ENCODE measurements at regions not wholly inside any gene's neighbourhood (a gene's known extent, or its start where the extent isn't known, plus 50 kb on each side); places are given as distances from the start of the nearest gene placed in this dataset.

DNA sequence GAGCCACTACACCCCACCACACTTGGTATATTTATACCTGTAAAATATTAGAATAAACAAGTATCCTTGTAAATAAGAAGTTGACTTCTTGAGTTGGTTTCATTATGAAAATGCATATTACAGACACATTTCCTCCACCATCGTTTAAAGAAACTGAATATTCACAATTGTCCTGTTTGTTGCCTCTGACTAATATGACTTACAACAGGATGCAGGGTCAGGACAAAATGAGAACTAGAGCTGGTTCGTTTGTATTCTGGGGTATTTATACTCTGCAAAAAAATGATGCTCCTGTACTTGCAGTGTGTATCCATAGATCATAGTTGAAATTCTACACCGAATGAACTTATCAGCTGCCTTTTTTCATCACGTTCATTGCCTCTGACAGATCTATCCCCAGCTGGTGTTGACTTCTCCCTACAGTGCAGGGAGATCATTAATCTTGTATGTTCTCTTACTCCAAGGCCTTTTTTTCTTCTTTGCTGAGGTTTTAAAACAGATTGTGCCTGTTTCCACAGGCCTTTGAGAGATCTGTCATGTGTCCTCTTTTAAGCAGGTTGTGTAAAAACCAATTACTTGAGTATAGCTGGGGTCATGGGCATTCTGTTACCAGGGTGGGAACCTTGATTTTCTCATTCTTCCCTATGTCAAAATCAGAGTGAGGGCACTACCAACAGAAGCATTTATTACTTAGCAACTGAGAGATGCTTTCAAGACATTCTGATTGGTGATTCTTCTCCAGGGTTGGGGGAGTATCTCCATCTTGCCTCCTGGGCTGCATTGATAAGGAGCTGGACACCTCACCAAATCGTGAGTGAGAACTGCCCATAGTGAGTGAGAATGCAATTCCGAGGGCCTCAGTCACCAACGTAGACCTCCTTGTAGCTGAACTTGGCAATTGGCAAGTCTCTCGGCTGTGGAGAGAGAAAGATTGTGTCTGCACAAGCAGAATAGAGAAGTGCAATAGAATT, 78.8 kb upstream of the CD83 start:
- Mint-ChIP-seq H3K27ac (ENCODE audit: unreplicated experiment) (no peak overlapping the region), H3K9me3 (ENCODE audit: unreplicated experiment) (peaks cover 4% of the 10 kb centered on the region)
- DNase-seq (ENCODE audit: extremely low spot score, unreplicated experiment) = no peak

DNA sequence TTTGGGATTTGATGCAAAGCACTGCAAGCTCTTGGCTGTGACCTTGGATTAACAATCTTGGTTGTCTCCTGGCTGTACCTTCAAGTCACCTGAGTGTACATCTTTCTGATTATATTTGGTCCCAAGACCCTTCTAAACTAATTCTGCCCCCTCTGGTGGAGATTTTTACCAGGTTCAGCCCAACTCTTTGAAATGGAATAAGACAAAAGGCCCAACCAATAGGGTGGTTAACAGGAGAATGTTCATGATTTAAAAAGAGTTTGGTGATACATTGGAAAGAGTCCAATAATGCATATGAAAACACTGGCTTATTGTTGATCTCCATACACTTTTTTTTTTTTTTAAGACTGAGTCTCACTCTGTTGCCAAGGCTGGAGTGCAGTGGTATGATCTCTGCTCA, 77.5 kb upstream of the CD83 start:
- peaks cover 4% of the 10 kb centered on the region for H3K9me3 Mint-ChIP-seq (ENCODE audit: unreplicated experiment)
- no peak overlapping the region for H3K27ac Mint-ChIP-seq (ENCODE audit: unreplicated experiment)
- H3K4me3 Mint-ChIP-seq (ENCODE audit: unreplicated experiment) = no peak overlapping the region
- peaks cover 34% of the 10 kb centered on the region for H3K4me1 Mint-ChIP-seq (ENCODE audit: unreplicated experiment)
- H3K36me3 Mint-ChIP-seq (ENCODE audit: unreplicated experiment) = no peaks in the 10 kb centered on the region
- no peaks in the 10 kb centered on the region for H3K27me3 Mint-ChIP-seq (ENCODE audit: unreplicated experiment)
- no peak for DNase-seq (ENCODE audit: extremely low spot score, unreplicated experiment)
- TF ChIP-seq, protein P1, sequence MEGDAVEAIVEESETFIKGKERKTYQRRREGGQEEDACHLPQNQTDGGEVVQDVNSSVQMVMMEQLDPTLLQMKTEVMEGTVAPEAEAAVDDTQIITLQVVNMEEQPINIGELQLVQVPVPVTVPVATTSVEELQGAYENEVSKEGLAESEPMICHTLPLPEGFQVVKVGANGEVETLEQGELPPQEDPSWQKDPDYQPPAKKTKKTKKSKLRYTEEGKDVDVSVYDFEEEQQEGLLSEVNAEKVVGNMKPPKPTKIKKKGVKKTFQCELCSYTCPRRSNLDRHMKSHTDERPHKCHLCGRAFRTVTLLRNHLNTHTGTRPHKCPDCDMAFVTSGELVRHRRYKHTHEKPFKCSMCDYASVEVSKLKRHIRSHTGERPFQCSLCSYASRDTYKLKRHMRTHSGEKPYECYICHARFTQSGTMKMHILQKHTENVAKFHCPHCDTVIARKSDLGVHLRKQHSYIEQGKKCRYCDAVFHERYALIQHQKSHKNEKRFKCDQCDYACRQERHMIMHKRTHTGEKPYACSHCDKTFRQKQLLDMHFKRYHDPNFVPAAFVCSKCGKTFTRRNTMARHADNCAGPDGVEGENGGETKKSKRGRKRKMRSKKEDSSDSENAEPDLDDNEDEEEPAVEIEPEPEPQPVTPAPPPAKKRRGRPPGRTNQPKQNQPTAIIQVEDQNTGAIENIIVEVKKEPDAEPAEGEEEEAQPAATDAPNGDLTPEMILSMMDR (IDR thresholded peaks at IDR 0.05) = no peak

More for the DNA sequence above, 78.8 kb upstream of the CD83 start:
- Mint-ChIP-seq H3K4me3 (ENCODE audit: unreplicated experiment) (no peak overlapping the region), H3K27me3 (ENCODE audit: unreplicated experiment) (no peaks in the 10 kb centered on the region), H3K4me1 (ENCODE audit: unreplicated experiment) (peaks cover 38% of the 10 kb centered on the region), H3K36me3 (ENCODE audit: unreplicated experiment) (no peaks in the 10 kb centered on the region)
- TF ChIP-seq, protein P1 (IDR thresholded peaks at IDR 0.05) = no peak

DNA sequence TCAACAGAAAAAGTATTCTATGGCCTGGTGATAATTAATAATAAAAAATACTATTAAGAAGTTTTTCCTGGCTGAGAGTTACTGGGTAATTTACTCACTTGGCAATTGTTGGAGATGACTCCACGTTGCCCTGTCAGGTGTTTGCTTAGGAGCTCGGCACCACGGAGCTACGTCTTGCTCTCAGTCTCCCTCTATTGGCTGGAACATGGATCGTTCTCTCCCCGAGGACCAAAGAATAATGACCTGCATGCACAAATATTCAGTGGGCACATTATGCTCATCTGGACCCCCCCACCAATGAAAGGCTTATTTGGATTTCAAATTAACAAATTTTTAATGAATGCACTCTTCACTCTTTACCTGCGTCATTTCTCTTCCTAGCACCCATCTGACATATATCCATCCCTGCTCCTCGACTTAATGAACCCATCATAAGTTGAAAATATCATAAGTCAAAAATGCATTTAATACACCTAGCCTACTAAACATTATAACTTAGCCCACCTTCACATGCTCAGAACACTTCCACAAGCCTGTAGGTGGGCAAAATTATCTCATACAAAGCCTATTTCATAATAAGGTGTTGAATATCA, 71.0 kb upstream of the CD83 start:
- no peak for DNase-seq (ENCODE audit: extremely low spot score, unreplicated experiment)
- H3K27ac Mint-ChIP-seq (ENCODE audit: unreplicated experiment) = no peak overlapping the region
- peaks cover 20% of the 10 kb centered on the region for H3K27me3 Mint-ChIP-seq (ENCODE audit: unreplicated experiment)
- H3K36me3 Mint-ChIP-seq (ENCODE audit: unreplicated experiment) = peaks cover 2% of the 10 kb centered on the region
- no peak overlapping the region for H3K4me3 Mint-ChIP-seq (ENCODE audit: unreplicated experiment)
- H3K4me1 Mint-ChIP-seq (ENCODE audit: unreplicated experiment) = no peaks in the 10 kb centered on the region
- H3K9me3 Mint-ChIP-seq (ENCODE audit: unreplicated experiment) = no peaks in the 10 kb centered on the region
- TF ChIP-seq, protein P1 (IDR thresholded peaks at IDR 0.05) = peak; percentile 86

DNA sequence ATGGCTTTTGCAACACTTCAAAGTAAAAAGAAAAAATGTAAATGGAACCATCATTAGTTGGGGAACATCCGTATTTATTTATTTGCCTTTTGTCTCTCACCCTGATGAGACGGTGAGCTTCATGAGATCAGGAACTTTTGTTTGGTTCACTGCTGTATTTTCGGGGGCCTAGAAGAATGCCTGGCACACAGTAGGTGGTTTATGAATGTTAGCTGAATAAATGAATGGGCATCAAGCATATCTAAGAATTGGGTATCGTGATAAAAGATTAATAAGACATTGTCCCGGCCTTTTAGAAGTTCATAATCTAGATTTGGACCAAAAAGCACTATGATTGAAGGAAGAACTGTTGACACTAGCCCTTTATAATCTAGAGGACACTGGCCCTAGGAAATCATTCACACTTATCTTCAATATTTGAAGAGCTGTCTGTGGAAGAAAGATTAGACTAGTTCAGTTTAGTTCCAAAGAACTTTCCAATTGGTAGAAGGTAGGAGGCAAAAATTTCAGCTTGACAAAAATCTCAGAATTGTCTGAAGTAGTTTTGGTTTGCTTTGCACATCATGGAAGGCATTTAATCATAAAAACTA, 70.3 kb upstream of the CD83 start:
- H3K9me3 Mint-ChIP-seq (ENCODE audit: unreplicated experiment) = no peaks in the 10 kb centered on the region
- peaks cover 20% of the 10 kb centered on the region for H3K27me3 Mint-ChIP-seq (ENCODE audit: unreplicated experiment)

More for the DNA sequence above, 70.3 kb upstream of the CD83 start:
- Mint-ChIP-seq H3K4me1 (ENCODE audit: unreplicated experiment) (no peaks in the 10 kb centered on the region), H3K4me3 (ENCODE audit: unreplicated experiment) (no peak overlapping the region), H3K27ac (ENCODE audit: unreplicated experiment) (no peak overlapping the region), H3K36me3 (ENCODE audit: unreplicated experiment) (peaks cover 2% of the 10 kb centered on the region)
- DNase-seq (ENCODE audit: extremely low spot score, unreplicated experiment) = no peak
- TF ChIP-seq, protein P1 (IDR thresholded peaks at IDR 0.05) = no peak

All from osteocyte (in vitro differentiated cells).